Kidney glomerular epithelial cell (primary cell): ENCODE measurements at regions not wholly inside any gene's neighbourhood (a gene's known extent, or its start where the extent isn't known, plus 50 kb on each side); places are given as distances from the start of the nearest gene placed in this dataset.
"Not testable (repeated sequence)": the region's sequence is repeated elsewhere in the genome, so short reads cannot be mapped to it uniquely, and the experiment has no call there.

Source experiments
- DNase-seq: peaks from one replicate; lab custom pipeline; 2025; lab: John Stamatoyannopoulos, UW

DNA sequence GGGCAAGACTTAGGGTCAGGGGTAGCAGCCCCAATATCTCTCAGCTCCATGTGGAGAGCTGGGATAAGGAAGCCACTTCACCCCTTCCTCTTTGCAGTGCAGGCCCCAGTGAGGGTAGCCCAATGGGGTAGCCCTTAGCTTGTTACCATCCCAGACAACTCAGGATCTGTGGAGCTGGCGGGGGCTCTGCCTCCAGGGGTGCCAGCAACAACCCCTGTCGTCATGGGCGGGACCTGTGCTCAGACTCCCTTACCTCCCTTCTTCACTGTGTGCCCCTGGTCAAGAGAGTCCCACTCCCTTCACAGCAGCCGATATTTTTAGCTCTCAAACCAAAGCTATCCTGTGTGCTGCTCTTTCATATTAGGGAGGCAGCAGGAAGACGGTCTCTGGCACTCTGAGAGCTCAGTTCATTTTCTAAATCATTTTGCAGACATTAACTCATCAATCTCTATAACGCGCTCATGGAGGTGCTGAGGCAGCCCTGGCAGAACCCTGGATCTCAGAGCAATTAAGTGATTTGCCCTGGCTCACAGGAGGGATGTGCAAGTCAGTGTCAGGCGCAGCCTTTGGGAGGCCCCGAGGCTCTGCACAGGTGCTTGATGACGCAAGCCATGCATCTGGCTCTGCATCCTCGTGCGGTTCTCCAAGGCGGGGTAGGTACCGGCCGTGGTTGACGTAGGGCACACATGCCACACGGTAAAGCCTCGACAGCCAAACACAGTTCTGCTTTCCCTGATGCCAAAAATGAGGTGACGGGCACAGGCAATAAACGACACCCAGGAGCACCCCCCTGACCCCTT is 357.6 kb downstream of the SHANK2 start:
- DNase-seq = no peak

DNA sequence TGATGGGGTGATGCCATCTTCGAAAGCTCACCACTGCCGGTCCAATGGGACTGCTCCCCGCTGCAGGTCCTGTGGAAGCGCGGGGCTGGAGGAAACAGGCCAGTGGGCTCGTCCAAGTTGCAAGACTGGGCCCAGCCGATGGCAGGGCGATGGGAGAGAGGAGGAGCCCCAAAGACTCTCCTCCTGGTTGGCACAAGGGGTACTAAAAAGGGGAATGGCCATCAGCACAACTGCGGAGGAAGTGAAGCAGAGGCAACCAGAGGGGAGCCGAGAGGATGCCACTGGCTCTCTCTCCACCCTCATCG is 357.1 kb downstream of the SHANK2 start:
- no peak for DNase-seq

DNA sequence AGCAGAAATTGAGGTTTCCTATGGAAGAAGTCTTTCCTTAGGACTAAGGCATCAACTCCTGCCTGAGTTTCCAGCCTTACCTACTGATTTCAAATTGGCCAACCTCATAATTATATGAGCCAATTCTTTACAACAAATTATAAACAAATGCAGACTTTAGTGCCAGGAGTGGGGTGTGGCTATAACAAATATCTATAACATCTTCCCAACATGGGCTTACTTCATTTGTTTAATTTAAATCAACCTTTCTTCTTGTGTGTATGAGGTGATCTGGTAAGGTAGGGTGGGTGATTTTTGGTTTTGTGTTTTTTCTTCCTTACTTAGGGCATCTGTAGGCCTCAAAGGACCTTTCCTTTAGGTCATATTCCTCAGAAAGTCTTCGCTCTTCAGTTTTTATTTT is 354.9 kb downstream of the SHANK2 start:
- no peak for DNase-seq

DNA sequence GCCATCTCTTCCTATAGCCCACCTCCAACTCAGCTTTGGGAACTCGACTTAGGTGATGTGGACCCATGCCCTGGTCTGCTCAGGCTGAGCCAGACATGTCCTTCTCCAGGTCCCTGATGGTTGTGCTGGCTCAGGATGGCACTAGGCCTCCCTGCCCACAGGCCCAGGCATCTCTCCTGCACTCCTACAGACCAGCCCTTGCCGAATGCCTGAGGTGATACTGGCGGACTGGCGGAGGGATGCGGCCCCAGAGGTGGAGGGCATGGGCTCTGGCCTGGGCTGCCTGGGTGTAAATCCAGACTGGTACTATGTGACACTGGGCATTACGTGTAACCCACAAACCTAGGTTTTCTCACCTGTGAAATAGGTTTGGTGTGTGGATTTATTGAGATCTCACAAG is 352.8 kb downstream of the SHANK2 start:
- DNase-seq = no peak

DNA sequence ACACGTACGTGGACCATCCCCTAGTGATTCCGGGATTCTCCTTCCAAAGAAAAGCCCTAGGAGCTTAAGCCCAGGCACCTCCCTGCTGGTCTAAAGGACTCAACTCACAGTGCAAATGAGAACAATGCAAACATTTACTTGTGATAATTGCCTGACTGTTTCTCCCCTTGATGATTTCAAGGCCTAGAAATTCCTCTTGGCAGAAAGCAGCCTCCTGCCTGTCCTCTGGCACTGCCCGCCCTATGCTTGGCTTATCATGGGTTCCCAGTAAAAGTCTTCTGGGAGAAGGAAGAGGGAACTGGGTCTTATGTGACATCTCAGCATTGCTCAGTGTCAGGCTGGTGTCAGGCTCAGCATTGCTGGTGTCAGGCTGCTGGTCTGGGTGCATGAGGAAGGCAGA is 351.8 kb downstream of the SHANK2 start:
- no peak for DNase-seq

DNA sequence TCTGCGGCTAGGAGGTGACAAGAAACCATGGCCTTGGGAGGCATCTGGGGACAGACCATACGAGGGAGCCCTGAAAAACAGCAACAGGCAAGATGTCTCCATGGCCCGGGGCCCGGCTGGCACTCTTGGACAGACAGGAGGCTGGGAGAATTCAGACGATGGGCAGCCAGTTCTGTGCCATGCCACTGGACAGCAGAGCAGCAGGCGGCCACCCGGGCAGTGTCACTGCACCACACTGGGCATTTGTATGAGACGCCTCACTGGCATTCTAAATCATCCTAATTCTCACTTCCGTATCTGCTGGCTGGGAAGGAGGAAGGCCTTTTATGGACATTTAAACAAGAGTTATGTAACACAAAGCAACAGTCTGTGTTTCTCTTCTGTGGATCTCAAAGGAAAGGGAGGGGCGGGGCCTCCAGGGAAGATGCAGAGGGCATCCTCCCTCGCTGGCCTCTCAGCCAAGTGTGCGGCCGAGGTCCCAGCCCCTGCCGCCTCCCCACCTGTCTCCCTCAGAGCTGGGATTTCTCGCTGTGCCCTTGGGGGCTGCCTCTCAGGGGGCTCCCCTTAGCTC is 350.3 kb downstream of the SHANK2 start:
- DNase-seq = peak; percentile 47

DNA sequence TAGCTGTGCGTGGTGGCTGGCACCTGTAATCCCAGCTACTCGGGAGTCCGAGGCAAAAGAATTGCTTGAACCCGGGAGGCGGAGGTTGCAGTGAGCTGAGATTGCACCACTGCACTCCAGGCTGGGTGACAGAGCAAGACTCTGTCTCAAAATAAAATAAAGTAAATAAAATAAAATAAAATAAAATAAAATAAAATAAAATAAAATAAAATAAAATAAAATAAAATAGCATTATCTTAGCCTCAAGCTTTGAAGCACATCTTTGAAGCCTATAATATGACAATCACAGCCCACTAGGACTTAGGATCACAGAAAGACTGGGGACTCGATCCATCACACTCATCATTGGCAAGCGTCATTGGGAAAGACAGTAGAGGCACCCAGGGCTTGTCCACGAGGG is 349.1 kb downstream of the SHANK2 start:
- not testable (repeated sequence) for DNase-seq

DNA sequence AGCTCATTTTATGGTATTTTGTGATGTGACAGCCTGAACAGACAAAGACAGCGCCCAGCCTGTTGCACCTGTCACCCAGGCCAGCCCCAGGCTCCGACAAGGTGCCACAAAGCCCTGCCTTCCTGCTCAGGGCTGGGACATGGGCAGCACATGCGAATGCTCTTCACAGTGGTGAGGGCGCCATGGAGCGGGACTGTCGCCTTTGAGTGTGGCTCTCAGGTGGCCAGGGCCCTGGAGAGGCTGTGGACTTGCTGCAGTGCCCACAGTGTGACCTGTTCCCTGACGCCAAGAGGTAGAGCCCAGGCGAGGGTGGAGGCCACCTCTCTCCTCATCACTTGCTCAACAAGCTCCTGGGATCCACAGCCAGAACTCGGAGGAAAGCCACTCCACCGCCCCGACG is 346.3 kb downstream of the SHANK2 start:
- no peak for DNase-seq

DNA sequence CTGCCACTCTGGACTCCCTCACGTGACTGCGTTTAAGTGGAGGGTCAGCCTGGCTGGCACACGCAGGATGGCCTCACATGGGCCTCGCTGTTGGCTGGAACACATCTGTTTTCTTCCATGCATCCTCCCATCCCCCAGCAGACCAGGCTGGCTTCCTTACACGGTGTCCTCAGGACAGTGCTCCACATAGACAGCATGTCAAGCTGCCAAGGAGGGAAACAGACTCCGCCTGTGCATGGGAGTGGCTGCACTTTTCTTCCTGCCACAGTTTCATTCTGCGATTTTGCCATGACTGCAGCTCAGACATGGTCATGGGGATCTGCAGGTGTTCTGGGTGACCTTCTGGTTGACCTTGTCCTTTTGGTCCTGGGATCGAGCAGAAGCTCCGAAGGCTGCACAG is 344.2 kb downstream of the SHANK2 start:
- DNase-seq = no peak

DNA sequence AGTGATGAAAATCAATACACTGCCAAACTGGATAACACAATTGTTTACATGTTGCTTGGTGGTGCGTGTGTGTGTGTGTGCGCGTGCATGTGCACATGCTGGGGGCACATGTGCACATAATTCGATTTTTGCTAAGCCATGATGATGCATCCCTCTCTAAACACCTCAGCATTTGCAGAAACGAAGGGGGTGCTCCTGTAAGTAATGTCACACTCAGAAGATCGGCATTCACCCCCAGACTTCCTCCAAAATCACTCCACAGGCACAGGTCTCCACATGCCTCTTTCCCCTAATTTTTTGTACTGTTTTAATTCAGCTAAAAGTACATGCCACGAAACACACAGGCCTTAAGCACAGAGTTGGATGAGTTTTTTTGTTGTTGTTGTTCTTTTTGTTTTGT is 341.5 kb downstream of the SHANK2 start:
- DNase-seq = no peak

DNA sequence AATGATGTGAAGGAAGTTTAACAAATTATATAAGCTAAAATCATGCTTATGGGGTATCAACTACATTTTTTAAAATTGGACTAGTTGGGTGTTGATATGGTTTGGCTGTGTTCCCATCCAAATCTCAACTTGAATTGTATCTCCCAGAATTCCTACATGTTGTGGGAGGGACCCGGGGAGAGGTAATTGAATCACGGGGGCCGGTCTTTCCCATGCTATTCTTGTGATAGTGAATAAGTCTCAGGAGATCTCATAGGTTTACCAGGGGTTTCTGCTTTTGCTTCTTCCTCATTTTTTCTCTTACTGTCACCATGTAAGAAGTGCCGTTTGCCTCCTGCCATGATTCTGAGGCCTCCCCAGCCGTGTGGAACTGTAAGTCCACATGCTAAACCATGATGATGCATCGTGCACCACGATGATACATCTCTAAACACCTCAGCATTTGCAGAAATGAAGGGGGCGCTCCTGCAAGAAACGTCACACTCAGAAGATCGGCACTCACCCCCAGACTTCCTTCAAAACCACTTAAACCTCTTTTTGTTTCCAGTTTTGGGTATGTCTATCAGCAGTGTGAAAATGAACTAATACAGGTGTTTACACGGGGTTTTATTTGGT is 340.0 kb downstream of the SHANK2 start:
- peak; percentile 15 for DNase-seq

DNA sequence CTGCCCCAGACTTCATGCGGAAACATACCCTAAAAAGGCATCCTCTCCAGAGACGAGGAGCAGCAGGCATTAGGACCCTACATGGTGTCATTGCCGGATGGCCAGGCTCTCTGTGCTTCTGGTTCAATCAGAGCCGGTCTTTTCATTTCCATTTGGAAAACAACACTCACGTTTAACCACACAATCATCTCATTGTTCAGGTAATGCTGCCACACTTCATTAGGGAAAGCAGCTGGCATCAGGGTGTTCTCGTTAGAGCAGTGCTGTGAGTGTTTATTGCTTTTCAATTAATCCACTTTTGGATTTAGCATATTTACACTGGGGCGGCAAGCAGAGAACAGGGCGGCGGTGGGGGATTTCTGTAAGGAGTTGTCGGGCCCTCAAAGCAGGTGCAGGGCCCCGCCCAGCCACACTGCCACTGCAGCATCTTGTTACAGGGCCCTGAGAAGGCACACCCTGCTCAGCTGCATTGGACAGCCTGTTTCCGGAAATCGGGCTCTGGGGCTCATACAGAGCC is 338.6 kb downstream of the SHANK2 start:
- no peak for DNase-seq

DNA sequence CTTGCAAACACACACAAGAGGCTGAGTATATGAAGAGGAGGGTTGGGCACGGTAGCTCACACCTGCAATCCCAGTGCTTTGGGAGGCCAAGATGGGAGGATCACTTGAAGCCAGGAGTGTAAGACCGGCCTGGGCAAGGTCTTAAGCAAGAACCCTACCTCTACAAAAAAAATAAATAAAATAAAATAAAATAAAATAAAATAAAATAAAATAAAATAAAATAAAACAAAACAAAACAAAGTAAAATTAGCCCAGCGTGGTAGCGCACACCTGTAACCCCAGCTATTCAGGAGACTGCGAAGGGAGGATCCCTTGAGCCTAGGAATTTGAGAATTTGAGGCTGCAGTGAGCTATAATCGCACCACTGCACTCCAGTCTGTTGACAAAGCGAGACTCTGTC is 337.9 kb downstream of the SHANK2 start:
- DNase-seq = no peak

DNA sequence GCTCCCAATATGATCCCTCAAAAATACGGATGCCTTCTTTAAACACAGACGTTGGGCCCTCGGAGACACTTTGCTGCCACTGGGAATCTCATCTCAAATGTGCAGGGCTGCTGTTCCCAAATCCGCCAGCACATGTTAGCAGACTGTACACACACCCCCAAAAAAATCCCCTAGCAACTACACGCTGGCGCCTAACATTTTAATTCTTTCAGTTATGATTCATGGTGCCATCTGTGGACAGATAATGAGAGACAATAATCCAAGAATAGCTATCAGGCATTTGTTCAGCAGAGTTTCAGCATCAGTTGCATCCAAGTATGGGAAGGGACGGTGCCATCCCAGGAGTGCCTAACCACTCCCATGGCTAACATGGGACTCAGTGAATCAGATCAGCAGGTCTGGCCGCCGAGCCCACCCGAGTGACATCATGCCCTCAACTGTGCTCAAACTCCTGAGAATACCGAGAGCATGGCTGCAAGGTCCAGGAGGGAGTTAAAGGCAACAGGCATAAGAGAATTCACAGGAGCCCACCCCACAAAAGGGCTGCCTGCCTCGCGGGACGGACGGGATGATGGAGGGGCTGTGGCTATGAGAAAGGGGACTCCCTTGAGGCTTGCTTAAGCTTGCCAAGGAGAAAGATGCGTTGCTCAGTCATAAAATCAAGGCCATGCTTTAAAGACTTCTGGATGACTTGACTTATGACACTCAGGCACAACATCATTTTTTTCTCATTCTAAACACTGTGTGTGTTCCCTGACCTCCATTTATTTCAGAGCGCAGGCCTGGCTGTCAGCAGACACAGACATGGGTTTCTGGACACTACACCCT is 337.0 kb downstream of the SHANK2 start:
- DNase-seq = no peak

DNA sequence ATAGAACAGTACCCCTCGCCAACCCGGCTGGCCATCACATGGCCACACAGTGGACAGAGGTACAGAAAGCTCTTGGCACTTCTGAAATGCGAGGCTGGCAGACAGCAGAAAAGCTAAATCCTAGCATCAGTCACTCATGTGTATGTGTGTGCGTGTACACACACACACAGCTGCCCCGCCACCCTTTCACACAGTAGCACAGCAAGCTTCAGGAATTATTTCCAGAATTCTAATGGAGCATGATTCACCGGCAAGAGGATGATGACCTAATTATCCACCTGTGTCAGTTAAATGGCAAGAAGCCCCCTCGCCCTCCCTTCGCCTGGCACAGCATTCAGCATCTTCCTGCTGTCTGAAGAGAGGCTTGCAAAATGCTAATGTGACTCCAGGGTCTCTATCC is 336.0 kb downstream of the SHANK2 start:
- peak; percentile 4 for DNase-seq

DNA sequence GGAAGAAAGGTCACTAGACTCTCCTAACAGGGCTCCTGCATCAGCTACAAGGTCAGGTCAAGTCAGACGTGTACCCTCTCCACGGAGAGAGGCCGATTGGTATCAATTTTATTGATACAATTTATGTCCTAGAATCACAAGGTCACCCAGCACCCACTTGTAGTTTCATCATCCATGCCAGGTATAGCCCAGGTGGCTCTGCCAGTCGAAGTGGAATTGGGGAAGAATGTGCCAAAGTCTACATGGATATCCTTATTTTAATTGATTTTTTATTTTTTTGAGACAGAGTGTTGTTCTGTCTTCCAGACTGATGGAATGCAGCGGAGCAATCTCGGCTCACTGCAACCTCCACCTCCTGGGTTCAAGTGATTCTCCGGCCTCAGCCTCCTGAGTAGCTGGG is 334.1 kb downstream of the SHANK2 start:
- no peak for DNase-seq

DNA sequence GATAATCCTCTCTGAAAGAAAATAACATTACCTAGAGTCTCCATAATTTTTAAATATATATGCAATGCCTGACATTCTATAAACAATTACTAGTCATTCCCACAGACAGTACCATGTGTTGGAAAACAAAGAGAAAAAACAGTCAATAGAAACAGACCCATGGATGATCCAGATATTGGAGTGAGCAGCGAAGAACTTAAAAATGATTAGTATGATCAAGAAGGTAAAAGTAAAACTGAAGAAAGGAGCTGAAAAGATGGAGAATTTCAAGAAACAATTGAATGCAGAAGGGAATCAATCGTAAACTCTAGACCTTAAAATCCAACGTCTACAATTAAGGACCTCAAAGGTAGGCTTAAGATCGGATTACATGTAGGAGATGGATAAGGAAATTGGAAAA is 330.6 kb downstream of the SHANK2 start:
- DNase-seq = no peak

DNA sequence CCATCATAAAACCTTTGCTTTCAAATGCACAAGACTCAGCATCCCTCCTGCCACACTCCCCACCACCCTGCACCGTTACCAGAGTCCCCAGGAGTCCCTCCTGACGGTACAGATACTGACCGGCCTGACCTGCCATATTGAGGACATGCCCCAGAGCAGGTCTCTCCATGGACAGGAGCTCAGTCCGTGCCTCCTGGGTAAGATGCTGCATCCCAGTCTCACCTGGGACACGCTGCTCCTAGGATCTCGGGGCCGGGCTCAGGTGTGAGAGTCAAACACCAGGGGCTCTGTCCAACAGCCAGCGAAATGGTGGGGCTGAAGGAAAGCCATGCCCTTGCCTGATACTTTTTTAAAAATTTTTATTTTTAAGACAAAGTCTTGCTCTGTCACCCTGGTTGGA is 328.3 kb downstream of the SHANK2 start:
- DNase-seq = no peak

DNA sequence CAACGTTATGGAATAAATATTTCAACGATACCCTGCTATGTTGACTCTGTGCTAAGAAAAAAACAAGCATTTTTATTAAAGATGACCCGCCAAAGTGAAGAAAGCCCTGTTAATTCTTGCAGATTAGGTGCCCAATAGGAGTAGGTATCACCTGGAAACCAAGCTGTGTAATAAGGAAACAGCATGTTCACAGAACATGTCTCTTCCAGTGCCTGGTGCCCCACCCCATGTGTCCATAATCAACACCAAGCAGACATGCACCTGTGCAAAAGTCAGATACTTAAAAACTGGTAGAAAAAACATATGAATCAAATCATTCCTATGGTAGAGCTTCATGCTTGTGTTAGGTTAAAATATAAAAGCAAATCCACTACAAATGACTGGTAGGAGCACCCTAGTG is 327.1 kb downstream of the SHANK2 start:
- DNase-seq = no peak

DNA sequence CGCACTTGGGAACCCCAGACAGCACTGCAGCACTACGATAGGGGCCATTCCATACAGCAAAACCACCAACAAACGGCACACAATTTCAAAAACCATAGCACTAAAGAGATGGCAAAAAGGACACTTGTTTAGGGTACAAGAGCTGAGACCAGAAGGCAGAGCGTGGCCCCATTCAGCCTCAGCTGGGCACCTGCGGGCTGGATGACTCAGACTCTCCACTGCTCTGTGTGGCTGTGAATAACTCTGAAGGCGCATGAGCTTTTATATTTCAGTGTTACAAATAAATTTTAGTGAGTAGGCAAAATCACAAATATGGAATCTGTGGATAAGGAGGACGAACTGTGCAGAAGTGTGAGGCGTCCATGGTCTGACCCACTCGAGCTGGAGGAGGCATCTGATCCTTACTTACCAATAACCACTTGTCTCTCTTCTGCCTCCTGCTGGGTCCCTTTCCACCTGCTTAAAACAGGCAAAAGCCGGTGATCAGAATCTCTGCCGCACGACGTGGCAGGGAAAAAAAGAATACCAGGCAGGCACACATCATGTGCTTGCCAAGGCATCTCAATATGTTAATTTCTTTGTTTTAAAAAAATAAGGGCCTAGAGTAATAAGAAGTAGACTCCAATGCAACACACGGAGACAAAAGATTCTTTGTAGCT is 325.7 kb downstream of the SHANK2 start:
- no peak for DNase-seq

DNA sequence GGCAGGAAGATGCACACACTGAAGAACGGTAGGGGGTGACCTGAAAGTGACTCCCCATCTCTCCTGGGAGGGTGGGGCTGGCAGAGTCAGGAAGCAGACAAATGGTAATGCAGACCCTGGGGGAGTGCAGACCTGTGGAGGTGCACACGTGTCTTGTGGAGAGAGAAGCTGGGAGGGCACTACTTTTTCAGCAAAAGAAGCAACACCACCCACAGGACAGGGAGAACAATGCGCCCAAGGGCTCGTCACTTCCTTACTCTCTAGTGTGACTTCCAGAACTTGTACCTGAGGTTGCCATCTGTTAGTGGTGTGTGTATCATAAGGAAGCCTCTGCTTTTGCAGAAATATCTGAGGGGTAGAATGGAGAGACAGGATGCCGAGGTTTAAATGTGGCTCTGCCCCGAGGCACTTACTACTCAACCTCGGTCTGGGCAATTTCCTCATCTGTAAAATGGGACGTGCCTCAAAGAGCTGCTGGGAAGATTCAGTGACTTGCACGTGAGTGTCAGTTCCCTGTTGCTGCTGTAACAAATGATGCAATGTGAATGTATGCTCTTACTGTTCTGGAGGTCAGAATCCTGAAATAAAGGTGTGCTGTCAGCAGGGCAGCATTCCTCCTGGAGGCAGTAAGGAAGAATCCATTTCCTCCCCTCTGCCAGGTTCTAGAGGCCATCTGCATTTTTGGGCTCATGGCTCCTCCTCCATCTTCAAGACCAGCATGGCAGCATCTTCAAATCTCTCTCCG is 323.4 kb downstream of the SHANK2 start:
- no peak for DNase-seq
